H9 (cell line): ENCODE measurements at regions not wholly inside any gene's neighbourhood (a gene's known extent, or its start where the extent isn't known, plus 50 kb on each side); places are given as distances from the start of the nearest gene placed in this dataset.

Source experiments
- DNase-seq: peaks from one replicate; pipeline ENCODE4 v3.0.0-alpha.2; 2017
- H2AFZ ChIP-seq: one replicate; pipeline ENCODE4 v1.6.1; 2013; ENCODE audit warnings: mild to moderate bottlenecking, low read length, control low read depth, moderate library complexity
- H2AK5ac ChIP-seq: 2 replicates; pipeline ENCODE4 v1.6.1; 2013; ENCODE audit warnings: low read length, control low read depth, mixed read lengths; ENCODE audit not compliant: insufficient read length
- H2BK120ac ChIP-seq: one replicate; pipeline ENCODE4 v1.6.1; 2013; ENCODE audit warnings: low read depth, mild to moderate bottlenecking, low read length, control low read depth, inconsistent platforms; ENCODE audit not compliant: poor library complexity, severe bottlenecking
- H2BK12ac ChIP-seq: 2 replicates; pipeline ENCODE4 v1.6.1; 2013; ENCODE audit warnings: low read length, control low read depth, mixed read lengths, low read depth; ENCODE audit not compliant: insufficient read length
- H2BK15ac ChIP-seq: 2 replicates; pipeline ENCODE4 v1.6.1; 2013; ENCODE audit warnings: low read depth, low read length, control low read depth
- H2BK20ac ChIP-seq: one replicate; pipeline ENCODE4 v1.6.1; 2013; ENCODE audit warnings: low read depth, mild to moderate bottlenecking, low read length, control low read depth, inconsistent platforms; ENCODE audit not compliant: poor library complexity, severe bottlenecking
- H2BK5ac ChIP-seq: 2 replicates; pipeline ENCODE4 v1.6.1; 2013; ENCODE audit warnings: low read length, control low read depth, mixed read lengths; ENCODE audit not compliant: insufficient read length
- H3K14ac ChIP-seq: 2 replicates; pipeline ENCODE4 v1.6.1; 2013; ENCODE audit warnings: low read length, control low read depth; ENCODE audit not compliant: insufficient read depth
- H3K18ac ChIP-seq: 2 replicates; pipeline ENCODE4 v1.6.1; 2013; ENCODE audit warnings: low read depth, mild to moderate bottlenecking, mixed read lengths, low read length, control low read depth; ENCODE audit not compliant: insufficient read length
- H3K23ac ChIP-seq: 2 replicates; pipeline ENCODE4 v1.6.1; 2013; ENCODE audit warnings: low read length, control low read depth, mixed read lengths, low read depth; ENCODE audit not compliant: insufficient read length
- H3K23me2 ChIP-seq: 2 replicates; pipeline ENCODE4 v1.6.1; 2013; ENCODE audit warnings: low read depth, mild to moderate bottlenecking, mixed read lengths, low read length, control low read depth; ENCODE audit not compliant: insufficient read length, poor library complexity, severe bottlenecking
- H3K27ac ChIP-seq: 2 replicates; pipeline ENCODE4 v1.5.1; 2013; ENCODE audit warnings: low read length, control low read depth, mixed read lengths, low read depth; ENCODE audit not compliant: insufficient read length
- H3K27me3 ChIP-seq: 2 replicates; pipeline ENCODE4 v1.6.1; 2013; ENCODE audit warnings: low read length, control low read depth, inconsistent platforms; ENCODE audit not compliant: insufficient read depth
- H3K4ac ChIP-seq: 2 replicates; pipeline ENCODE4 v1.6.1; 2013; ENCODE audit warnings: low read depth, mild to moderate bottlenecking, control low read depth, inconsistent platforms, low read length, moderate library complexity
- H3K4me1 ChIP-seq: 2 replicates; pipeline ENCODE4 v1.6.1; 2013; ENCODE audit warnings: low read length, control low read depth, inconsistent platforms; ENCODE audit not compliant: insufficient read depth
- H3K4me2 ChIP-seq: 2 replicates; pipeline ENCODE4 v1.6.1; 2013; ENCODE audit warnings: low read length, control low read depth, mixed read lengths; ENCODE audit not compliant: insufficient read length, insufficient read depth
- H3K56ac ChIP-seq: 2 replicates; pipeline ENCODE4 v1.6.1; 2013; ENCODE audit warnings: low read depth, mild to moderate bottlenecking, mixed read lengths, low read length, control low read depth; ENCODE audit not compliant: insufficient read length
- H3K79me1 ChIP-seq: 2 replicates; pipeline ENCODE4 v1.6.1; 2013; ENCODE audit warnings: low read depth, mild to moderate bottlenecking, moderate library complexity, low read length, control low read depth, inconsistent platforms; ENCODE audit not compliant: insufficient read depth, poor library complexity, severe bottlenecking
- H3K79me2 ChIP-seq: 2 replicates; pipeline ENCODE4 v1.6.1; 2013; ENCODE audit warnings: low read length, control low read depth, inconsistent platforms; ENCODE audit not compliant: insufficient read depth
- H3K9ac ChIP-seq: 2 replicates; pipeline ENCODE4 v1.6.1; 2013; ENCODE audit warnings: low read length, control low read depth, mixed read lengths; ENCODE audit not compliant: insufficient read length; ENCODE audit errors: extremely low read depth
- H3K9me3 ChIP-seq: one replicate; pipeline ENCODE4 v1.6.1; 2013; ENCODE audit warnings: low read depth, low read length, inconsistent platforms; ENCODE audit not compliant: control insufficient read depth
- H3T11ph ChIP-seq: one replicate; pipeline ENCODE4 v1.6.1; 2013; ENCODE audit warnings: mild to moderate bottlenecking, low read length, control low read depth, inconsistent platforms
- H4K20me1 ChIP-seq: one replicate; pipeline ENCODE4 v1.6.1; 2013; ENCODE audit not compliant: control insufficient read depth, insufficient read length, insufficient read depth
- H4K5ac ChIP-seq: 2 replicates; pipeline ENCODE4 v1.6.1; 2013; ENCODE audit warnings: low read depth, mild to moderate bottlenecking, mixed read lengths, low read length, control low read depth; ENCODE audit not compliant: insufficient read length
- H4K8ac ChIP-seq: replicated peaks from 2 replicates; pipeline ENCODE4 v1.6.1; 2013; ENCODE audit warnings: low read length, control low read depth, mixed read lengths, low read depth; ENCODE audit not compliant: insufficient read length
- H4K91ac ChIP-seq: 2 replicates; pipeline ENCODE4 v1.6.1; 2013; ENCODE audit warnings: low read depth, mild to moderate bottlenecking, moderate library complexity, mixed read lengths, low read length, control low read depth; ENCODE audit not compliant: insufficient read length
- H3K27ac Mint-ChIP-seq, 3 experiments: 2 replicates in 2 of 3; 3 replicates in 1 of 3; pipeline ENCODE4 v1.8.0; 2020 to 2021; ENCODE audit warnings: mixed read lengths in 3 of 3, mild to moderate bottlenecking in 1 of 3, moderate library complexity in 1 of 3
- H3K27me3 Mint-ChIP-seq: 2 replicates; pipeline ENCODE4 v1.8.0; 2021; ENCODE audit warnings: low read depth, mild to moderate bottlenecking, moderate library complexity, mixed read lengths
- H3K36me3 Mint-ChIP-seq, 3 experiments: 2 replicates in 2 of 3; 3 replicates in 1 of 3; pipeline ENCODE4 v1.8.0; 2020 to 2021; ENCODE audit warnings: low read depth in 3 of 3, mixed read lengths in 3 of 3; ENCODE audit not compliant: insufficient read depth in 1 of 3
- H3K4me1 Mint-ChIP-seq, 2 experiments: 2 replicates each; pipeline ENCODE4 v1.8.0; 2020; ENCODE audit warnings: mixed read lengths in 2 of 2
- H3K4me3 Mint-ChIP-seq, 2 experiments: 2 replicates in 1 of 2; 3 replicates in 1 of 2; pipeline ENCODE4 v1.8.0; 2020 to 2021; ENCODE audit warnings: mild to moderate bottlenecking in 2 of 2, mixed read lengths in 2 of 2, moderate library complexity in 1 of 2
- H3K9me3 Mint-ChIP-seq, 2 experiments: 2 replicates in 1 of 2; 3 replicates in 1 of 2; pipeline ENCODE4 v1.8.0; 2020; ENCODE audit warnings: mild to moderate bottlenecking in 2 of 2, mixed read lengths in 2 of 2, moderate library complexity in 1 of 2
- WGBS: extraction: QIAGEN DNeasy Blood & Tissue Kit; methylation state at CpG from one replicate; pipeline ENCODE4 v1.1.7; 2013; ENCODE audit warnings: missing lambda C conversion rate, low lambda C conversion rate, mixed read lengths; ENCODE audit not compliant: insufficient read length; ENCODE audit errors: extremely low coverage; 5-methylcytosine and 5-hydroxymethylcytosine counted together
- TF ChIP-seq, protein P1 (sequence below): fragments of 200-600 bp; sonication (generic); conservative IDR thresholded peaks from 3 replicates; pipeline ENCODE4 v1.8.0; 2021; ENCODE audit warnings: antibody characterized with exemption, mild to moderate bottlenecking

DNA sequence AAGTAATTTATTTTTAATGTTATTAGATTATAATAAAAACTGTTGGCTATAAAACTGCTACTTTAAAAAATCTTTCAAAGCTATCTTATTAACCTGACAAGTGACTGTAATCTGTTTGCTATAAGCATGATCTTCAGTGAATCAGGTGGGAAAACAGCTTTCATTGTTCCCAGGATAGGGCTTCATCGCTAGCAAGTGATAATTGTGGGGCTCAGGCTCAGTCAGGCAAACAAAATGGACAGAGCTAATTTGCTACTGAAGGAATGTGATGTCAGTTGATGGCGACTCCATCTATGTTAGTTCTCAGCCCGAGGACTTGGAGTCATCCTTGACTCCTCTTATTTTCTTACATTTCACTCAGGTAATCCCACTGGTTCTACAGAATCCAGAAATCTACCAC, 125.0 kb downstream of the RASSF10 start:
- H3K27me3 ChIP-seq = no peaks in the 10 kb centered on the region
- H4K20me1 ChIP-seq = no peaks in the 10 kb centered on the region
- peaks cover 16% of the 10 kb centered on the region for H3K4me1 ChIP-seq
- H2BK120ac ChIP-seq = no peak overlapping the region
- no peak overlapping the region for H2BK12ac ChIP-seq
- H2AFZ ChIP-seq = no peak overlapping the region
- Mint-ChIP-seq H3K27me3 (no peaks in the 10 kb centered on the region; the same call in 1 of the 2 replicates), H3K4me1 (peaks cover 15 to 22% of the 10 kb centered on the region in 2 experiments), H3K27ac (no peak overlapping the region), H3K9me3 (peaks cover 0 to 5% of the 10 kb centered on the region in 2 experiments; a peak in 3 of 5 replicates), H3K36me3 (no peaks in the 10 kb centered on the region; a peak in 1 of 7 replicates), H3K4me3 (no peak overlapping the region)
- no peak overlapping the region for H2BK20ac ChIP-seq
- H3K79me1 ChIP-seq = no peaks in the 10 kb centered on the region
- no peak overlapping the region for H3K14ac ChIP-seq
- H3K27ac ChIP-seq = no peak overlapping the region
- no peak overlapping the region for H3K56ac ChIP-seq
- no peaks in the 10 kb centered on the region for H3K9me3 ChIP-seq
- TF ChIP-seq, protein P1, sequence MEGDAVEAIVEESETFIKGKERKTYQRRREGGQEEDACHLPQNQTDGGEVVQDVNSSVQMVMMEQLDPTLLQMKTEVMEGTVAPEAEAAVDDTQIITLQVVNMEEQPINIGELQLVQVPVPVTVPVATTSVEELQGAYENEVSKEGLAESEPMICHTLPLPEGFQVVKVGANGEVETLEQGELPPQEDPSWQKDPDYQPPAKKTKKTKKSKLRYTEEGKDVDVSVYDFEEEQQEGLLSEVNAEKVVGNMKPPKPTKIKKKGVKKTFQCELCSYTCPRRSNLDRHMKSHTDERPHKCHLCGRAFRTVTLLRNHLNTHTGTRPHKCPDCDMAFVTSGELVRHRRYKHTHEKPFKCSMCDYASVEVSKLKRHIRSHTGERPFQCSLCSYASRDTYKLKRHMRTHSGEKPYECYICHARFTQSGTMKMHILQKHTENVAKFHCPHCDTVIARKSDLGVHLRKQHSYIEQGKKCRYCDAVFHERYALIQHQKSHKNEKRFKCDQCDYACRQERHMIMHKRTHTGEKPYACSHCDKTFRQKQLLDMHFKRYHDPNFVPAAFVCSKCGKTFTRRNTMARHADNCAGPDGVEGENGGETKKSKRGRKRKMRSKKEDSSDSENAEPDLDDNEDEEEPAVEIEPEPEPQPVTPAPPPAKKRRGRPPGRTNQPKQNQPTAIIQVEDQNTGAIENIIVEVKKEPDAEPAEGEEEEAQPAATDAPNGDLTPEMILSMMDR = no peak
- no peak overlapping the region for H3K4me2 ChIP-seq
- H2BK15ac ChIP-seq = no peak overlapping the region
- DNase-seq = no peak
- H2BK5ac ChIP-seq = no peak overlapping the region
- no peak overlapping the region for H3K9ac ChIP-seq
- H2AK5ac ChIP-seq = no peak overlapping the region
- no peak overlapping the region for H3K18ac ChIP-seq
- H4K8ac ChIP-seq = no peak overlapping the region
- H3K23me2 ChIP-seq = no peaks in the 10 kb centered on the region
- H3T11ph ChIP-seq = no peak overlapping the region
- H3K4ac ChIP-seq = no peak overlapping the region
- no peak overlapping the region for H3K23ac ChIP-seq
- no peak overlapping the region for H4K5ac ChIP-seq
- no CpG with 5 or more reads among the region's 3 CpGs for WGBS
- H4K91ac ChIP-seq = no peak overlapping the region
- no peaks in the 10 kb centered on the region for H3K79me2 ChIP-seq
